ENCODE measurements at regions not wholly inside any gene's neighbourhood (a gene's known extent, or its start where the extent isn't known, plus 50 kb on each side); places are given as distances from the start of the nearest gene placed in this dataset.

DNA sequence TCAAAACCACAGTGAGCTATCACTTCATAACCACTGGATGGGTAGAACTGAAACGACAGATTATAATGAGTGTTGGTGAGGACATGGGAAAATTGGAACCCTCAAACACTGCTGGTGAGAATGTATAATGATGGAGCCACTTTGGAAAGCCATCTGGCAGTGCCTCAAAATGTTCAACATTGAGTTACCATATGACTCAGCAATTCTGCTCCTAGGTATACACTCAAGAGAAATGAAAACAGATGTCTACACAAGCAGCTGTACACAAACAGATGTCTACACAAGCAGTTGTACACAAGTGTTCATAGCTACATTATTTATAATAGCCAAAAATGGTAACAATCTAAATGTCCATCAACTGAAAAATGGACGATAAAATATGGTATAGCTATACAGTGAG lies 143.9 kb downstream of the PDGFRA start:
- Histone ChIP-seq H3K9me3 (no peaks in the 10 kb centered on the region), H3K27ac (ENCODE audit: low read length) (no peak overlapping the region), H3K4me1 (ENCODE audit: control insufficient read depth in 1 of 2, extremely low read depth in 1 of 2, insufficient read depth in 2 of 2, low read length in 2 of 2) (no peaks in the 10 kb centered on the region), H3K36me3 (ENCODE audit: control insufficient read depth in 2 of 2, extremely low read depth in 1 of 2, insufficient read depth in 1 of 2, low read length in 1 of 2) (no peaks in the 10 kb centered on the region), H3K27me3 (replicated peaks in 1 of 2; ENCODE audit: control insufficient read depth in 2 of 2, extremely low read depth in 1 of 2, insufficient read depth in 2 of 2, low read length in 1 of 2) (no peaks in the 10 kb centered on the region), H3K4me3 (ENCODE audit: control insufficient read depth in 1 of 2, extremely low read depth in 1 of 2, low read length in 1 of 2) (no peak overlapping the region)
- no peak for DNase-seq
- no CpG with 5 or more reads among the region's 2 CpGs for WGBS (ENCODE audit: insufficient coverage)
- no peaks in the 10 kb centered on the region for H3K4me1 Mint-ChIP-seq
- H3K9me3 Mint-ChIP-seq, result peaks cover 0 to 5% (median 5%) of the 10 kb centered on the region in 3 donors
- no peaks in the 10 kb centered on the region for H3K36me3 Mint-ChIP-seq
- H3K4me3 Mint-ChIP-seq, result no peak overlapping the region
- POLR2A ChIA-PET, result no interaction called here
- H3K27ac Mint-ChIP-seq, result no peak overlapping the region
- ATAC-seq (replicated peaks in 1 of 4), result no peak
- H3K27me3 Mint-ChIP-seq, result peaks cover 4 to 7% of the 10 kb centered on the region in 2 donors
- CTCF ChIA-PET, result interaction anchor here in 1 of 2 donors (0.6 kb wide), 1 partner anchor 68 kb away, joined by 4 read pairs; no protein-coding TSS in a partner anchor

DNA sequence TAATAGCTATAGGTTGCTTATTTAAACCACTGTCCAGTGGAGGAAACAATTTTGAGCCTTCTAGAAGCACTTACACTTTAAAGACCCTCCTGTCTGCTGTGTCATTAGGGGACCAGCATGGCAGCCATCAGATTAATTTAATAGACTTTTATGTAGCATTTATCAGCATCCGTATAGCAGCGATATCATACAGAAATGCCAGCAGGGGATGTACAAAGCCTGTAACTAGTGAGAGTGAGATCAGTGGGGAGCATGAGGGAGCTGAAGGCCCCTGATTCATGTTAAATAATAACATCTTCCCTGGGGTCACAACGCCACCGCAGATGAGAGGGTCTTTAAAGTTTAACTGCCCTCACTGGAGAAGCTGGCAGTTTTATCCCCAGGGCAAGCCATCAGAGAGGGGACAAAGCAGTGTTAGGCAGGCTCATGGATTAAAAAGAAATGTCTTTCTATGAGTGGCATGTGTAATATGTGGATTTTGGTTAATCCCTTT lies 144.7 kb downstream of the PDGFRA start:
- no peak for DNase-seq
- WGBS (ENCODE audit: insufficient coverage), result 70% methylated on average over 2 of the region's 4 CpGs
- Histone ChIP-seq H3K27ac (ENCODE audit: low read length) (no peak overlapping the region), H3K4me1 (ENCODE audit: control insufficient read depth in 1 of 2, extremely low read depth in 1 of 2, insufficient read depth in 2 of 2, low read length in 2 of 2) (no peaks in the 10 kb centered on the region), H3K4me3 (ENCODE audit: control insufficient read depth in 1 of 2, extremely low read depth in 1 of 2, low read length in 1 of 2) (no peak overlapping the region), H3K36me3 (ENCODE audit: control insufficient read depth in 2 of 2, extremely low read depth in 1 of 2, insufficient read depth in 1 of 2, low read length in 1 of 2) (no peaks in the 10 kb centered on the region), H3K27me3 (replicated peaks in 1 of 2; ENCODE audit: control insufficient read depth in 2 of 2, extremely low read depth in 1 of 2, insufficient read depth in 2 of 2, low read length in 1 of 2) (no peaks in the 10 kb centered on the region), H3K9me3 (no peaks in the 10 kb centered on the region)
- Mint-ChIP-seq H3K4me1 (no peaks in the 10 kb centered on the region), H3K27me3 (peaks cover 4 to 7% of the 10 kb centered on the region in 2 donors), H3K9me3 (peaks cover 0 to 5% (median 5%) of the 10 kb centered on the region in 3 donors), H3K27ac (no peak overlapping the region), H3K4me3 (no peak overlapping the region), H3K36me3 (no peaks in the 10 kb centered on the region)
- ChIA-PET POLR2A (no interaction called here), CTCF (no interaction called here)
- ATAC-seq (replicated peaks in 1 of 4), result no peak

DNA sequence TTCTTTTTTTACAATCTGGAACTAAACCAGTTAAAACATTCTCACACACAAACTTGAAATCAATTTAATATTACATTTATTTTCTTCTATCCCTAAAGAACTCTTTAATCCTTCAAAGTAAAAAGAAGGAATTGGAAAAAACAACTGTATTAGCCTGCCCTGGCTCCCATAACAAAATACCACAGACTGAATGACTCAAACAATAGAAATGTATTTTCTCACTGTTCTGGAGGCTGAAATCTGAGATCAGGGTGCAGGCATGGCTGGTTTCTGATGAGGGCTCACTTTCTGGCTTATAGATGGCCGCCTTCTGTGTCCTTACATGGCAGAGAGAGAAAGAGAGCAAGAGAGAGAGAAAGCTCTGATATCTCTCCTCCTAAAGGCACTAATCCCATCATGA lies 149.4 kb downstream of the PDGFRA start:
- WGBS (ENCODE audit: insufficient coverage), result no CpG with 5 or more reads among the region's 1 CpG
- H3K36me3 Mint-ChIP-seq, result no peaks in the 10 kb centered on the region

DNA sequence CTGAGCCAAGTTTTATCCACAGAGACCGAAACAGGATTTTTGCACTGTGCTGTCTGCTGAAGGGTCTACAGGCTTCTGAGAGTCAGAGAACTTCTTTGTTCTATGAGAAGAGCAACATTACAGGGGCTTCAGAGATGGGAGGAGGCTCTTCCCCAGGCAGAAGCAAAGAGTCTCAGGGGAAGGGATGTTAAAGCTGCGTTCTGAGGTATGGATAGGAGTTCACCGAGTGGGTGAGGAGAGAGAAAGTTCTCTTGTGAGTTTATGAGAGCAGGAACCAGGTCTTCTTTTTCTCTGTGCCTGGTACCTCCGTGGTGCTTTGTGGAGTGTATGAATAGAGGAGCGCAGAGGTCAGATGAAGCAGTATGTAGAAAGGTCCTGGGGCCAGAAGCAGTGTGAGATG lies 155.1 kb downstream of the PDGFRA start:
- no peak overlapping the region for H3K4me3 Mint-ChIP-seq
- H3K9me3 Mint-ChIP-seq, result no peaks in the 10 kb centered on the region
- no peaks in the 10 kb centered on the region for H3K36me3 ChIP-seq (ENCODE audit: control insufficient read depth in 2 of 2, extremely low read depth in 1 of 2, insufficient read depth in 1 of 2, low read length in 1 of 2)
- no peaks in the 10 kb centered on the region for H3K4me1 ChIP-seq (ENCODE audit: control insufficient read depth in 1 of 2, extremely low read depth in 1 of 2, insufficient read depth in 2 of 2, low read length in 2 of 2)
- ATAC-seq (replicated peaks in 1 of 4) (no peak), DNase-seq (no peak)
- H3K27me3 Mint-ChIP-seq, result peaks cover 0 to 12% of the 10 kb centered on the region in 2 donors
- H3K27ac ChIP-seq (ENCODE audit: low read length), result no peak overlapping the region
- 78% methylated on average over 5 of the region's 5 CpGs for WGBS (ENCODE audit: insufficient coverage)
- H3K4me1 Mint-ChIP-seq, result no peaks in the 10 kb centered on the region
- no peak overlapping the region for H3K27ac Mint-ChIP-seq
- no peaks in the 10 kb centered on the region for H3K36me3 Mint-ChIP-seq
- H3K27me3 ChIP-seq (replicated peaks in 1 of 2; ENCODE audit: control insufficient read depth in 2 of 2, extremely low read depth in 1 of 2, insufficient read depth in 2 of 2, low read length in 1 of 2), result peaks cover 0 to 3% of the 10 kb centered on the region in 2 experiments
- CTCF ChIA-PET, result no interaction called here
- POLR2A ChIA-PET, result no interaction called here
- H3K9me3 ChIP-seq, result no peaks in the 10 kb centered on the region
- H3K4me3 ChIP-seq (ENCODE audit: control insufficient read depth in 1 of 2, extremely low read depth in 1 of 2, low read length in 1 of 2), result no peak overlapping the region

More for the DNA sequence above, 149.4 kb downstream of the PDGFRA start:
- Mint-ChIP-seq H3K27me3 (peaks cover 4 to 10% of the 10 kb centered on the region in 2 donors), H3K27ac (no peak overlapping the region), H3K4me3 (no peak overlapping the region), H3K9me3 (no peaks in the 10 kb centered on the region), H3K4me1 (no peaks in the 10 kb centered on the region)
- H3K4me3 ChIP-seq (ENCODE audit: control insufficient read depth in 1 of 2, extremely low read depth in 1 of 2, low read length in 1 of 2), result no peak overlapping the region
- H3K9me3 ChIP-seq, result no peaks in the 10 kb centered on the region
- ChIA-PET CTCF (no interaction called here), POLR2A (no interaction called here)
- ATAC-seq (replicated peaks in 1 of 4) (no peak), DNase-seq (no peak)
- no peaks in the 10 kb centered on the region for H3K27me3 ChIP-seq (replicated peaks in 1 of 2; ENCODE audit: control insufficient read depth in 2 of 2, extremely low read depth in 1 of 2, insufficient read depth in 2 of 2, low read length in 1 of 2)
- no peaks in the 10 kb centered on the region for H3K36me3 ChIP-seq (ENCODE audit: control insufficient read depth in 2 of 2, extremely low read depth in 1 of 2, insufficient read depth in 1 of 2, low read length in 1 of 2)
- H3K4me1 ChIP-seq (ENCODE audit: control insufficient read depth in 1 of 2, extremely low read depth in 1 of 2, insufficient read depth in 2 of 2, low read length in 2 of 2), result no peaks in the 10 kb centered on the region
- no peak overlapping the region for H3K27ac ChIP-seq (ENCODE audit: low read length)

GRCh38 chr4:54384563-54384962 lies 155.5 kb downstream of the PDGFRA start:
- Histone ChIP-seq H3K27ac (ENCODE audit: low read length) (no peak overlapping the region), H3K4me3 (ENCODE audit: control insufficient read depth in 1 of 2, extremely low read depth in 1 of 2, low read length in 1 of 2) (no peak overlapping the region), H3K9me3 (no peaks in the 10 kb centered on the region), H3K36me3 (ENCODE audit: control insufficient read depth in 2 of 2, extremely low read depth in 1 of 2, insufficient read depth in 1 of 2, low read length in 1 of 2) (no peaks in the 10 kb centered on the region), H3K4me1 (ENCODE audit: control insufficient read depth in 1 of 2, extremely low read depth in 1 of 2, insufficient read depth in 2 of 2, low read length in 2 of 2) (no peaks in the 10 kb centered on the region), H3K27me3 (replicated peaks in 1 of 2; ENCODE audit: control insufficient read depth in 2 of 2, extremely low read depth in 1 of 2, insufficient read depth in 2 of 2, low read length in 1 of 2) (peaks cover 0 to 3% of the 10 kb centered on the region in 2 experiments)
- H3K4me3 Mint-ChIP-seq, result no peak overlapping the region
- no peaks in the 10 kb centered on the region for H3K9me3 Mint-ChIP-seq
- ChIA-PET CTCF (no interaction called here), POLR2A (no interaction called here)
- no peak for ATAC-seq (replicated peaks in 1 of 4)
- H3K27ac Mint-ChIP-seq, result no peak overlapping the region
- WGBS (ENCODE audit: insufficient coverage), result 33% methylated on average over 3 of the region's 6 CpGs
- DNase-seq, result peak in 4 of 35 experiments; percentile 3 to 18 (median 5)
- no peaks in the 10 kb centered on the region for H3K4me1 Mint-ChIP-seq
- H3K27me3 Mint-ChIP-seq, result peaks cover 0 to 12% of the 10 kb centered on the region in 2 donors
- no peaks in the 10 kb centered on the region for H3K36me3 Mint-ChIP-seq

DNA sequence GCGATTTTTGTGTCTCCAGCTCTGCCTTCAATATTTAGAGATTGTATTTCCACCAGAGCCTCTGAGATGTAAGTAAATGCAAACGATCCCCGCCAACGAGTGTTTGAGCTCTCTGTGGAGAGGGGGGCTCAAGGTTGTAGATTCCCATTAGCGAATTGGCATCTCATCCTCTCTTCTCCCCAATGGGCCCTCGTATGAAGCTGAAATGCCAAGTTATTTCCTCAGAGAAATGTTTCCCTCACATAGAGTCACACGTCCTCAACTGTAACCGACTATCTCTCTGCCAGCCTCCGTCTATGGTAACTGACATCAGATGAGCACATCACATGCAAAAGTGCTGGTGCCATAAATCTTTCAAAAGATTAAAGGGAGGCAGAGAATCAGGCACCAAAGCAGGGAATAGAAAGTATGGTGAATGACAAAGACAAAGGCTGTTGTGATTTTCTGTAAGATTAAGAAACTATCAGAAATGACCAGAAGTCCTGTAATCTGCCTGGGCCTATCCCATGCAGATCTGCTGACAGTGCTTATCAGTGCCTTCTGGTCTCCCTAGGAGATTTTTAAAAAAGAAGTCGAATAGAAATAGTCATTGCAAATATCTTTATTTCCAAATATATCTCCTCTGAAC lies 157.1 kb downstream of the PDGFRA start:
- ChIA-PET POLR2A (no interaction called here), CTCF (no interaction called here)
- Histone ChIP-seq H3K4me1 (ENCODE audit: control insufficient read depth in 1 of 2, extremely low read depth in 1 of 2, insufficient read depth in 2 of 2, low read length in 2 of 2) (no peaks in the 10 kb centered on the region), H3K27me3 (replicated peaks in 1 of 2; ENCODE audit: control insufficient read depth in 2 of 2, extremely low read depth in 1 of 2, insufficient read depth in 2 of 2, low read length in 1 of 2) (peaks cover 0 to 7% of the 10 kb centered on the region in 2 experiments), H3K27ac (ENCODE audit: low read length) (no peak overlapping the region), H3K4me3 (ENCODE audit: control insufficient read depth in 1 of 2, extremely low read depth in 1 of 2, low read length in 1 of 2) (no peak overlapping the region), H3K36me3 (ENCODE audit: control insufficient read depth in 2 of 2, extremely low read depth in 1 of 2, insufficient read depth in 1 of 2, low read length in 1 of 2) (no peaks in the 10 kb centered on the region), H3K9me3 (no peaks in the 10 kb centered on the region)
- ATAC-seq (replicated peaks in 1 of 4), result no peak
- Mint-ChIP-seq H3K4me1 (no peaks in the 10 kb centered on the region), H3K27ac (no peak overlapping the region), H3K4me3 (no peak overlapping the region), H3K36me3 (no peaks in the 10 kb centered on the region), H3K27me3 (peaks cover 0 to 8% of the 10 kb centered on the region in 2 donors), H3K9me3 (no peaks in the 10 kb centered on the region)
- no peak for DNase-seq
- WGBS (ENCODE audit: insufficient coverage), result 90% methylated on average over 4 of the region's 10 CpGs

DNA sequence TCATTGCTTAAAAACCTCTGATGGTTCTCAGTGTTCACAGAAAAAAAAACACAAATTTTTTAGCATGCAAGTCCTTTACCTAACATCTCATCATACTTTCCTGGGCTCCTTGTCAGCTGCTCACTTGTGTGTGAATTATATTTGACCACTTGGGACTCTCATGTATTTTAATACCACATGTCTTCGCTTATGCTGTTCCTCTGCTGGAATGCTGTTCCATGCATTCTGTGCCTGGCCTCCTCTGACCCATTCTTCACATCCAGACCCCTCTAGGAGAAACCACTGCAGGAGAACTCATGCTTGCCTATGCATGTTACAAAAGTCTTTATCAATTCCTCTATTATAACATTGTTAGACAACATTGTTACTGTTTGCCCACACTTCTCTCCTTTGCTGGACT lies 157.6 kb downstream of the PDGFRA start:
- DNase-seq (no peak), ATAC-seq (replicated peaks in 1 of 4) (no peak)
- ChIA-PET CTCF (no interaction called here), POLR2A (no interaction called here)
- no peak overlapping the region for H3K4me3 Mint-ChIP-seq
- Histone ChIP-seq H3K36me3 (ENCODE audit: control insufficient read depth in 2 of 2, extremely low read depth in 1 of 2, insufficient read depth in 1 of 2, low read length in 1 of 2) (no peaks in the 10 kb centered on the region), H3K27ac (ENCODE audit: low read length) (no peak overlapping the region), H3K27me3 (replicated peaks in 1 of 2; ENCODE audit: control insufficient read depth in 2 of 2, extremely low read depth in 1 of 2, insufficient read depth in 2 of 2, low read length in 1 of 2) (peaks cover 0 to 7% of the 10 kb centered on the region in 2 experiments), H3K4me1 (ENCODE audit: control insufficient read depth in 1 of 2, extremely low read depth in 1 of 2, insufficient read depth in 2 of 2, low read length in 2 of 2) (no peaks in the 10 kb centered on the region), H3K9me3 (no peaks in the 10 kb centered on the region), H3K4me3 (ENCODE audit: control insufficient read depth in 1 of 2, extremely low read depth in 1 of 2, low read length in 1 of 2) (no peak overlapping the region)
- no peak overlapping the region for H3K27ac Mint-ChIP-seq
- H3K27me3 Mint-ChIP-seq, result peaks cover 0 to 8% of the 10 kb centered on the region in 2 donors
- H3K4me1 Mint-ChIP-seq, result no peaks in the 10 kb centered on the region
- H3K36me3 Mint-ChIP-seq, result no peaks in the 10 kb centered on the region
- H3K9me3 Mint-ChIP-seq, result no peaks in the 10 kb centered on the region
- no CpG with 5 or more reads among the region's 1 CpG for WGBS (ENCODE audit: insufficient coverage)
